NCI-H82 (cell line): ENCODE measurements at regions not wholly inside any gene's neighbourhood (a gene's known extent, or its start where the extent isn't known, plus 50 kb on each side); places are given as distances from the start of the nearest gene placed in this dataset.
A peak's percentile ranks its signal among the peaks of the same experiment; 100 is the strongest.

Experiments used
- DNase-seq: peaks from one replicate; lab custom pipeline; 2025; lab: John Stamatoyannopoulos, UW

DNA sequence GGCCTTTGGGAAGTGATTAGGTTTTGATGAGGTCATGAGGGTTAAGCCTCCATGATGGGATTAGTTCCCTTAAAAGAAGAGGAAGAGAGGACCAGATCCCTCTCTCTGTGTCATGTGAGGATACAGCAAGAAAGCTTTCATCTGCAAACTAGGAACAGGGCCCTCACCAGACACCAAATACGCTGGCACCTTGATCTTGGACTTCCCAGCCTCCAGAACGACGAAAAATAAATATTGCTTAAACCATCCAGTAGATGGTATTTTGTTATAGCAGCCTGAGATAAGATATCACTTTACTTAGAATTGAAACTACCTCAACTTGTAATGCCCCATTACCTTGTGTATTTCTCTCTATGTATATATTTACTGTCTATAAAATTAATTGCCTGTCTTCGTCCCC, 65.4 kb upstream of the NNAT start:
- DNase-seq = peak; percentile 57

DNA sequence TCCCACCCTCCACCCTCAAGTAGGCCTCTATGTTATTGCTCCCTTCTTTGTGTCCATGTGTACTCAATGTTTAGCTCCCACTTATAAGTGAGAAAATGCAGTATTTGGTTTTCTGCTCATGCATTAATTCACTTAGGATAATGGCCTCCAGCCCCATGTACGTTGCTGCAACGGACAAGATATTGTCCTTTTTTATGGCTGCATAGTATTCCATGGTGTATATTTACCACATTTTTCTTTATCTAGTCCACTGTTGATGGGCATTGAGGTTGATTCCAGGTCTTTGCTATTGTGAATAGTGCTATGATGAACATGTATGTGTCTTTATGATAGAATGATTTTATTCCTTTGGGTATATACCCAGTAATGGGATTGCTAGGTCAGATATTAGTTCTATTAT, 64.1 kb upstream of the NNAT start:
- DNase-seq = no peak

DNA sequence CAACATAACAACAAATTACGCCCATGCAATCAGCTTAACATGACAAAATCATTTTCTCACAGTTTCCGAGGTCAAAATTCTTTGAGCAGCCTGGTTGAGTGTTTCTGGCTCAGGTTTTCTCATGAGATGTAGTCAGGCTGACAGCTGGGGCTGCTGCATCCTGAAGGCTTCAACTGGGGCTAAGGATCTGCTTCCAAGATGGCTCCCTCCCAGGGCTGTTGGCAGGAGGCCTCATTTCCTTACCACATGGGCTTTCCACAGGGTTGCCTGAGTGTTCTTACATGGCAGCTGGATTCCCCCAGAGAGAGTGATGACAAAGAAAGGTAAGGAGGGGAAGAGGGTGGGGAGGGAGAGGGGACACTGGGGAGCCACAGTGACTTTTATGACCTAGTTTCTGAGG, 63.1 kb upstream of the NNAT start:
- peak; percentile 22 for DNase-seq

DNA sequence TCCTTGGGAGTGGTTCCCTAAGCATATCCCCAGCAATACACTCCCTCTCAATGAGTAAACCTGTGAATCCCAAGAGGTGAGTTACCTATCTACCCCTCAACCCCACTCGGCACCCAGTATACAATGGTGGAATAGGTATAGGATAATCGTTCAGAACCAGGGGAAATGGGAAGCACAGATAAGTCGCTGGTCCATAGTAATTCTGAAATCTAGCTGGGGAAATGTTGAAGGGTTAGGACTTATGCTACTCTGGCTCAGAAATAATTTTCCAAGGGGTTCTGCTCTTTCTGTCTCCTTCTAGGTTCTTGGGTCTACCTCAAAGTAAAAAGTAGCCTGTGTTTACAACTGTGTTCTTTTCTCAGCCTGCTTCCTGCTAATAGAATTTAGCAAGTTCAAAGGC, 62.3 kb upstream of the NNAT start:
- DNase-seq = no peak

DNA sequence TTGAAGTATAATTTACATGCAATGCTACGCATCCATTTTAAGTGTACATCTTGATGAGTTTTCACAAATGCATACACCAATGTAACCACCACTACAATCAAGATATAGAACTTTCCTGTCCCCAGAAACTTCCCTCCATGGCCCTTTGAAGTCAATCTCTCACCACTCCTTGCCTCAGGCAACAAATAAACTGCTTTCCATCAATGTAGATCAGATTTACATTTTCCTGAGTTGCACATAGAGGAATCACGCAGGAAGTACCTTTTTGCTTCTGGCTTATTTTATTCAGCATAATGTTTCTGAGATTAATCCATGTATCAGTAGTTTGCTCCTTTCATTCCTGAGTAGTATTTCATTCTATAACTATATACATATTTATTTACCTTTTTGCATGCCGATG, 59.6 kb upstream of the NNAT start:
- no peak for DNase-seq

DNA sequence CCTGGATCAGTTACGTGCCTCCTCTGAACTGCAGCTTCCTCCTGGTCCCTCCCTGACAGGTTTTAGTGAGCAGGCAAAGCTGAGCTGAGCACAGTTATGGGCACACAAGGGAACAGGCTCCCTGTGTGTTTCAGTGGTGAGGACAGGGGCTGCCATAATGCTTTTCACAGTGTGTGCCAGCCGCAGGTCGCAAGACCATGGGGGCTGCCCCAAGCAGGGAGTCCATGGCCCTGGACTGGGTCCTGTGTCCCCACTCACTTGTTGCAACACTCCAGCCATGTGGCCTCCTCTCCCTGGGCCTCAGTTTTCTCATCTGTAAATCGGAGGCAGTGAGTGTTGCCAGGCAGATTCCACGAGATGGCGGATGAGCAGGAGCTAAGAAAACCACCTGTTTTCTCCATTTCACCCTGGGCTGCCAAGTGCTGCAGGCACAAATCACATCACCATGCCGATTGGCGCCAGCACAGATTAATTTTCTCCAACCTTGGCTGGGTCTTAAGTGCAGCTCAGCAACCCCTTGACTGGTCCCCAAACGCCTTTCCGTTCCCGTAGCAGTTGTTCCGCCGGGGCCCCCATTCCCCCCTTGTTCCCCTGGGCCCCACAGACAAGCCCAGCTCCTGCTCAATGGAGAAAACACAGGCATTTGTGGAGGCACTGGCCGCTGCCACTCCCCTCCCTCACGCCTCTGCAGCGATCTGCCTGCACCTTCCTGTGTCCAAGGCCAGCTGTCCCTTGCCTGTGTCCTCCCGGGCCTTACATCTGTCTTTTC, 57.1 kb upstream of the NNAT start:
- peak; percentile 67 for DNase-seq

DNA sequence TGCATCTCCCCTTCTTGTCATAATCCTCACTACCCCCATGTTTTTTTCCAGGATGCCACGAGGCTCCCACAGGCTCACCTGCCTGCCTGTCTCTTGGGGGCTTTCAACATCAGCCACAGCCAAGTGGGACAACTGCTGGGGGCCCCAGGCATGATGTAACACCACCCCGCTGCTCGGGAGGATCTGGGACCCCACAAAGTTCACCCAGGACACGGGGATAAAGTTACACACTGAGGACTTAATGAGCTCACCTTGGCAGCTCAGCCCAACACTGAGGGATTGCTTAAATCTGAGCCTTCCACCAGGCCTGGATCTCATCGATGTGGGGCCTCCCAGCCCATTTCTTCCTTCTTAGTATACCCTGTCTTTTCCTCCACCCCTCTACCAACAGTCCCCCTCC, 56.4 kb upstream of the NNAT start:
- DNase-seq = peak; percentile 49
